ENCODE measurements at regions not wholly inside any gene's neighbourhood (a gene's known extent, or its start where the extent isn't known, plus 50 kb on each side); places are given as distances from the start of the nearest gene placed in this dataset.
A peak's percentile ranks its signal among the peaks of the same experiment; 100 is the strongest.
"Not testable (repeated sequence)": the region's sequence is repeated elsewhere in the genome, so short reads cannot be mapped to it uniquely, and the experiment has no call there.

GRCh38 chrY:3037471-3037870 lies 102.3 kb downstream of the ZFY start:
- Mint-ChIP-seq H3K4me1 (no peaks in the 10 kb centered on the region), H3K27ac (no peak overlapping the region), H3K9me3 (ENCODE audit: low read depth) (no peaks in the 10 kb centered on the region), H3K4me3 (no peak overlapping the region), H3K27me3 (no peaks in the 10 kb centered on the region), H3K36me3 (peaks cover 6% of the 10 kb centered on the region)
- no peak for ATAC-seq
- CTCF ChIA-PET, result no interaction called here
- DNase-seq, result no peak

GRCh38 chrY:3040415-3040814 lies 105.2 kb downstream of the ZFY start:
- DNase-seq (no peak), ATAC-seq (no peak)
- no peak overlapping the region for H3K27ac Mint-ChIP-seq
- no peaks in the 10 kb centered on the region for H3K27me3 Mint-ChIP-seq
- no peak overlapping the region for H3K4me3 Mint-ChIP-seq
- peaks cover 4% of the 10 kb centered on the region for H3K36me3 Mint-ChIP-seq
- H3K4me1 Mint-ChIP-seq, result no peaks in the 10 kb centered on the region
- CTCF ChIA-PET, result no interaction called here
- no peaks in the 10 kb centered on the region for H3K9me3 Mint-ChIP-seq (ENCODE audit: low read depth)

DNA sequence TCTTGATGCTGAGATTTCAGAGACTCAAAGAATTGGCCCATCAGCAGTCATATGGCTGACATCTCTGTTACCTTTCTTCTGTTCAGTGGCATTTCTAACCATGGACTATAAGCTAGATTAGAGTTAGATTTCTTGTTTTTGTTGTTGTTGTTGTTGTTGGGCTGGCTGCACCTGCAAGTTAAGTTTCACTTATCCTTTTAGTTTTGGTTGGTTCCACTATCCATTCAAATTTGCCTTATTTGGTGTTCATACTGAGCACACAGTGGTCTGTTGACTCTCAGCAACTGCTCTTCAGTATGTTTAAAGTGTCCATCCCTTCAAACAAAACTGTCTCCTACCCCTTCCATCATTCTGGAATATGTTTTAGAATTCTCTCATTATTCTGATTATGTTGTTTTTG lies 106.8 kb downstream of the ZFY start:
- peaks cover 5% of the 10 kb centered on the region for H3K36me3 Mint-ChIP-seq
- H3K9me3 Mint-ChIP-seq (ENCODE audit: low read depth), result no peaks in the 10 kb centered on the region
- H3K4me1 Mint-ChIP-seq, result peaks cover 2% of the 10 kb centered on the region
- no peak overlapping the region for H3K27ac Mint-ChIP-seq
- no peaks in the 10 kb centered on the region for H3K27me3 Mint-ChIP-seq
- H3K4me3 Mint-ChIP-seq, result no peak overlapping the region
- DNase-seq, result no peak
- CTCF ChIA-PET, result no interaction called here
- ATAC-seq, result no peak

DNA sequence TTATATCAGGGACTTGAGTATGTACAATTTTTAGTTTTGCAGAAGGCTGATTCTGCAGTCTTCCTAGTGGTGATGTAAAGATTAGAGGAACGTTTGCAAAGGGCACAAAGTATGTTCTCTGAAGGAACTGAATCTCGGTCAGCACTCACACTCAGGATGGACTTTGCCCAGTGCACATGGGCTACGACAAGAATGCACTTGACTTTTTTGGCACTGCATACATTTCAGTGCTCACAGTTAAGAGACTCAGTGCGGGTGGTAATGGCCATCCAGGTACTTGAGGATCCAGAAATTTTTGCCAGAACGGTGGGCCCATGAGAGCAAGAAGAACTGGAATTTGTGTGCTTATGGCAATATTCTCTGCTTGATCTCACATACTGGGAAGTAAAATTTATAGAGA lies 107.7 kb downstream of the ZFY start:
- H3K27me3 Mint-ChIP-seq, result no peaks in the 10 kb centered on the region
- DNase-seq (no peak), ATAC-seq (no peak)
- no peak overlapping the region for H3K4me3 Mint-ChIP-seq
- peaks cover 7% of the 10 kb centered on the region for H3K36me3 Mint-ChIP-seq
- H3K9me3 Mint-ChIP-seq (ENCODE audit: low read depth), result no peaks in the 10 kb centered on the region
- peaks cover 4% of the 10 kb centered on the region for H3K4me1 Mint-ChIP-seq
- CTCF ChIA-PET, result no interaction called here
- H3K27ac Mint-ChIP-seq, result no peak overlapping the region

DNA sequence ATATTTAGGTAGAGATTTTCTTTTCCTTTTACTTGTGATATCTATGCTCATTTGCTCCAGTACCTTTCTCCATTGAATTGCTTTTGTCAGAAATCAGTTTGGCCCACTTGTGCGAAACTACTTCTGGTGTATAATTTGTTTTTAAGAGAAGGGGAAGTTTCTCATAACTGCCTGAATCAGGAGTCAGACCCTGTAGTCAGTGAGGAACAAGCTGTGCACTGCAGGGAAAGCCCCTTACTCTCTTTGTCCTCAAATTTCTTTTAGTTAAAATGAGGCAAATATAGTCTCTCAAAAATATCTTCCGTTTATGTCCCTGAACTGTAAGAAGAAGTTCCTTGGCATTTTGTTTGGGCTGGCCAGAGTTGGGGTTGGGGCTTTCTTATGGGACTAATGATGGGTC lies 109.9 kb downstream of the ZFY start:
- no peak overlapping the region for H3K27ac Mint-ChIP-seq
- H3K36me3 Mint-ChIP-seq, result peaks cover 4% of the 10 kb centered on the region
- DNase-seq, result no peak
- peaks cover 4% of the 10 kb centered on the region for H3K4me1 Mint-ChIP-seq
- CTCF ChIA-PET, result no interaction called here
- no peaks in the 10 kb centered on the region for H3K9me3 Mint-ChIP-seq (ENCODE audit: low read depth)
- H3K27me3 Mint-ChIP-seq, result no peaks in the 10 kb centered on the region
- ATAC-seq, result no peak
- H3K4me3 Mint-ChIP-seq, result no peak overlapping the region

DNA sequence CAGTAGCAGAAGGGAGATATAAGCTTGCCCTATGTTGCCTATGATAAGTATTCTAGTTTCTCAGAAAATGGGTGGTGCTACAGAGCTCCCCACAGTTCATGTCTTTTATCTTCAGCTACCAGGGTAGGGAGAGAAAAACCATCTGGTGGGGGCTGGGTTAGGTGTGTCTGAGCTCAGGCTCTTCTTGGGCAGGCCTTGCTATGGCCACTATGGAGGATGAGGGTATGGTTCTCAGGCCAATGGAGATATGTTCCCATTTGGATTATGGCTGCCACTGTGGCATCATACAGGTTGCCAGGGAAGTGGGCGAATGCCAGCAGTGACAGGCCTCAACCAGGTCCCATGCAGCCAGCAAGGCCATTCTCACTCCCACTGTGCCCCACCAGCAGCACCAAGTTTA lies 120.3 kb downstream of the ZFY start:
- H3K27me3 Mint-ChIP-seq; H3K4me3 Mint-ChIP-seq; H3K36me3 Mint-ChIP-seq; H3K4me1 Mint-ChIP-seq; ATAC-seq; CTCF ChIA-PET; H3K9me3 Mint-ChIP-seq (ENCODE audit: low read depth); DNase-seq; H3K27ac Mint-ChIP-seq: not testable (repeated sequence)

GRCh38 chrY:3058342-3058741 lies 123.2 kb downstream of the ZFY start:
- H3K4me3 Mint-ChIP-seq; H3K36me3 Mint-ChIP-seq; DNase-seq; H3K27ac Mint-ChIP-seq; H3K27me3 Mint-ChIP-seq; CTCF ChIA-PET; H3K9me3 Mint-ChIP-seq (ENCODE audit: low read depth); ATAC-seq; H3K4me1 Mint-ChIP-seq: not testable (repeated sequence)

- CTCF ChIA-PET; H3K9me3 Mint-ChIP-seq (ENCODE audit: low read depth); H3K4me1 Mint-ChIP-seq; H3K27ac Mint-ChIP-seq; H3K27me3 Mint-ChIP-seq; H3K4me3 Mint-ChIP-seq; DNase-seq; ATAC-seq; H3K36me3 Mint-ChIP-seq: not testable (repeated sequence)
These were observed 125.5 kb downstream of the ZFY start for GRCh38 chrY:3060671-3061070.

DNA sequence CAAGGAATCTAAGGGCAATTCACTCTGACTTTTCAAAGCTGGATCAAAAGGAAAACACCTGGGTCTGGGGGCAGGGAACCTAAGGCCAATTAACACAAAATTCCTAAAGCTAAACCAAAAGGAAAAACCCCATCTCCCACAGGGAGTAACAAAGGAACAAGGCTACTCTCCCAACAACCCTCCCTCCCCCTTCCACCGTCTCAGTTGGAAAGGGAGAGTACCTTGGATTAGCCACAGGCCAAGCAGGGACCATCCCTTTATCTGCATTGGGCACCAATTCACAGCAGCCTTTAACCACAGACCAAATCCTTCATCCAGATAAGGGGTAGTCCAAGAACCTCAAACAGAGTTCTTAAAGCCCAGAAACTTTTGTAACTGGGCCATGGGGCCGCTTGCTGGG lies 153.0 kb downstream of the ZFY start:
- DNase-seq; H3K4me1 Mint-ChIP-seq; H3K27ac Mint-ChIP-seq; H3K36me3 Mint-ChIP-seq; CTCF ChIA-PET; ATAC-seq; H3K4me3 Mint-ChIP-seq; H3K9me3 Mint-ChIP-seq (ENCODE audit: low read depth); H3K27me3 Mint-ChIP-seq: not testable (repeated sequence)

GRCh38 chrY:3108674-3109073 lies 173.5 kb downstream of the ZFY start:
- H3K36me3 Mint-ChIP-seq; H3K27me3 Mint-ChIP-seq; DNase-seq; H3K27ac Mint-ChIP-seq; H3K9me3 Mint-ChIP-seq (ENCODE audit: low read depth); H3K4me3 Mint-ChIP-seq; CTCF ChIA-PET; H3K4me1 Mint-ChIP-seq; ATAC-seq: not testable (repeated sequence)

- CTCF ChIA-PET; H3K4me1 Mint-ChIP-seq; H3K4me3 Mint-ChIP-seq; H3K9me3 Mint-ChIP-seq (ENCODE audit: low read depth); H3K36me3 Mint-ChIP-seq; H3K27me3 Mint-ChIP-seq; DNase-seq: not testable (repeated sequence)
- peak overlapping the region; percentile 52 for H3K27ac Mint-ChIP-seq
- peak; percentile 36 for ATAC-seq
These were observed 185.1 kb downstream of the ZFY start for GRCh38 chrY:3120234-3120633.

GRCh38 chrY:3120716-3121115 lies 185.5 kb downstream of the ZFY start:
- H3K4me3 Mint-ChIP-seq; H3K9me3 Mint-ChIP-seq (ENCODE audit: low read depth); H3K27me3 Mint-ChIP-seq; CTCF ChIA-PET; H3K4me1 Mint-ChIP-seq; ATAC-seq; H3K36me3 Mint-ChIP-seq; DNase-seq; H3K27ac Mint-ChIP-seq: not testable (repeated sequence)

DNA sequence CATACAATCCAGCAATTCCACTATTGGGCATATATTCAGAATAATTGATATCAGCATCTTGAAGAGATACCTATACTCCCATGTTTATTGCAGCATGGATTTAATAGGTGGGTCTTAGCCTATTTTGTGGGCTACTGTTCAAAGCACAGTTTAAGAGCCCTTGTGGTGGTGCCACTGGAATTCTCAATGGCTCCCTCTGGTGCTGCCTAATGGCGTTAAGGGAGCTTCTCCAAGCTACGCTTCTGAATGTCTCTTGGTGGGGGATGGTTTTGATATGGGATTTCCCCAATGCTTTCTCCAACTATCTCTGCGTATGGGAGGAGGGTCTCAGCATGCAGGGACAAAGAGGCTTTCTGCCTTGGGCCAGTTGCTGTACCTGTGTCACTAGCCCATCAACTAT lies 188.3 kb downstream of the ZFY start:
- H3K4me3 Mint-ChIP-seq; H3K36me3 Mint-ChIP-seq; DNase-seq; CTCF ChIA-PET; ATAC-seq; H3K27ac Mint-ChIP-seq; H3K27me3 Mint-ChIP-seq; H3K4me1 Mint-ChIP-seq; H3K9me3 Mint-ChIP-seq (ENCODE audit: low read depth): not testable (repeated sequence)

DNA sequence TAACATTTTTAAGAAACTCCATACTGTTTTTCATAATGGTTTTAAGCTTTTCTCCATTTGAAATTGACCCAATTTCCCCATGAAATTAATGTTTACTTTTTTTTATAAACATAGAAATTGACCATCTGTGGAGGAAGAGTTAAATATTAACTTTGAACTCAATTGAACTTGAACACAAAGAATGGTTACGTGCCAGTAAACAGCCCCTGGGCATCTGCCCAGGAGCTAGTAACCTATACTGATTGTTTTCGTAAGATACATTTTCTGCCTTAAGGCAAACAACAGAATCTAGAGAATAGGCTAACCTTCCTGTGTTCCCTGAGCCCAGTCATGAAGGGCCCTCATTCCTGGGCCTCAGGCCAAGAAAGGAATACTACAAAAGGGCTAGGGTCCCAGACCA lies 235.9 kb downstream of the ZFY start:
- H3K27ac Mint-ChIP-seq; H3K9me3 Mint-ChIP-seq (ENCODE audit: low read depth); H3K4me1 Mint-ChIP-seq; H3K4me3 Mint-ChIP-seq; CTCF ChIA-PET; ATAC-seq; H3K36me3 Mint-ChIP-seq; DNase-seq; H3K27me3 Mint-ChIP-seq: not testable (repeated sequence)

DNA sequence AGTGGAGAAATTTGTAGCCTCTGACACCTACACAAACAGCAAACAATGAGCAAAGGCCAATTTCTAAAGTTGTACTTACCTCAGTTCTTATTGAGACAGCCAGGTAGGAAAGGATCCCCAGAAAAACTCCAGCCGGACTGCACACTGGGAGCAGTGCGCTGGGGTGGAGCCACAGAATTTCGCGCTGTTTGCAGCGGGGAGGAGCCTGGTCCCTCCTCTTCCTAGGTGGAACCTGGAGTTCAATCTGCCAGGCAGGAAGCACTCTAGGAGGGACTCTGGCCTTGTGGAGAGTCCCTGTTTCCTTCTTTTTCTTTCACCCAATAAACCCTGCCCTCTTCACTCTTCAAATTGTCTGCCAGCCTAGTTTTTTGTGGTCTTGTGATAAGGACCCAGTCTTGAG lies 259.9 kb downstream of the ZFY start:
- H3K36me3 Mint-ChIP-seq; H3K4me3 Mint-ChIP-seq; H3K27me3 Mint-ChIP-seq; H3K4me1 Mint-ChIP-seq; H3K27ac Mint-ChIP-seq; DNase-seq; CTCF ChIA-PET; ATAC-seq; H3K9me3 Mint-ChIP-seq (ENCODE audit: low read depth): not testable (repeated sequence)

Measured in activated CD8-positive, alpha-beta memory T cell treated with anti-CD3 and anti-CD28 coated beads, Interleukin-2, amount 10 ng/mL, durations not matched to agents 7 days and 5 days (primary cell).